ENCODE measurements at regions not wholly inside any gene's neighbourhood (a gene's known extent, or its start where the extent isn't known, plus 50 kb on each side); places are given as distances from the start of the nearest gene placed in this dataset.

DNA sequence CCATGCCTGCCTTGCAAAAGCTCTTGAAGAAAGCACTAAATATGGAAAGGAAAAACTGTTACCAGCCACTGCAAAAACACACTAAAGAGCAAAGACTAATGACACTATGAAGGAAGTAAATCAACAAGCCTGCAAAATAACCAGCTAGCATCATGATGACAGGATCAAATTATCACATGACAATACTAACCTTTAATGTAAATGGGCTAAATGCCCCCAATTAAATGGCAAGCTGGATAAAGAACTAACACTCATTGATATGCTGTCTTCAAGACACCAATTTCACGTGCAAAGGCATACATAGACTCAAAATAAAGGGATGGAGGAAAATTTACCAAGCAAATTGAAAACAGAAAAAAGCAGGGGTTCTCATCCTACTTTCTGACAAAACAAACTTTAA lies 231.8 kb upstream of the RGMB start:
- Histone ChIP-seq H3K27me3 (replicated peaks in 1 of 4; ENCODE audit: control insufficient read depth in 3 of 4, extremely low read depth in 1 of 4, insufficient read depth in 3 of 4, low read length in 3 of 4) (no peaks in the 10 kb centered on the region), H2BK120ac (replicated peaks; ENCODE audit: low read depth, low read length) (no peak overlapping the region), H2BK12ac (ENCODE audit: low read depth, low read length) (no peak overlapping the region), H3K79me2 (ENCODE audit: control insufficient read depth in 1 of 2, insufficient read depth in 2 of 2, low read length in 2 of 2) (no peaks in the 10 kb centered on the region), H3K18ac (ENCODE audit: extremely low read depth, low read length) (no peak overlapping the region), H2BK5ac (ENCODE audit: low read depth, low read length) (no peak overlapping the region), H4K91ac (replicated peaks; ENCODE audit: insufficient read length, low read length) (no peak overlapping the region), H3K23me2 (ENCODE audit: low read depth, low read length) (no peaks in the 10 kb centered on the region), H4K5ac (ENCODE audit: insufficient read length, low read depth, low read length) (no peak overlapping the region), H3K79me1 (ENCODE audit: low read depth, low read length) (no peaks in the 10 kb centered on the region), H3K27ac (ENCODE audit: low read depth, low read length) (no peak overlapping the region), H2AFZ (ENCODE audit: low read length) (no peak overlapping the region), H3K4me1 (replicated peaks in 1 of 4; ENCODE audit: control insufficient read depth in 3 of 4, insufficient read depth in 4 of 4, low read length in 3 of 4) (peaks cover 0 to 5% (median 0%) of the 10 kb centered on the region in 4 experiments; a peak in 1 of 7 replicates), H4K8ac (ENCODE audit: extremely low read depth, insufficient read depth, low read length) (no peak overlapping the region), H3K4me3 (ENCODE audit: extremely low read depth in 1 of 4, insufficient read depth in 2 of 4, low read depth in 3 of 4, low read length in 4 of 4) (no peak overlapping the region), H3K4ac (replicated peaks; ENCODE audit: insufficient read length, low read depth, low read length) (no peak overlapping the region), H3K14ac (ENCODE audit: insufficient read length) (no peak overlapping the region), H3K9me3 (ENCODE audit: insufficient read depth in 2 of 2, low read depth in 1 of 2, low read length in 1 of 2) (peaks cover 7 to 16% of the 10 kb centered on the region in 2 experiments; a peak in 3 of 4 replicates), H3K4me2 (ENCODE audit: insufficient read depth in 1 of 2, low read depth in 2 of 2, low read length in 2 of 2) (no peak overlapping the region), H3K9ac (replicated peaks in 1 of 4; ENCODE audit: extremely low read depth in 1 of 4, low read depth in 3 of 4, low read length in 3 of 4) (no peak overlapping the region), H4K20me1 (replicated peaks in 1 of 2; ENCODE audit: control insufficient read depth in 1 of 2, insufficient read depth in 2 of 2, low read length in 2 of 2) (no peaks in the 10 kb centered on the region), H2AK5ac (ENCODE audit: low read depth, low read length) (no peak overlapping the region), H3K23ac (ENCODE audit: insufficient read length) (no peak overlapping the region), H3K36me3 (ENCODE audit: control insufficient read depth in 2 of 4, insufficient read depth in 4 of 4, low read length in 3 of 4) (no peaks in the 10 kb centered on the region), H2BK20ac (ENCODE audit: low read length) (no peak overlapping the region), H3K56ac (replicated peaks; ENCODE audit: insufficient read length, low read depth, low read length) (no peak overlapping the region), H2BK15ac (ENCODE audit: low read length) (no peak overlapping the region)
- CTCF ChIA-PET (ENCODE audit: partially characterized antibody), result no interaction called here
- TF ChIP-seq CREB1 (IDR thresholded peaks at IDR 0.05) (no peak), BCL11A (IDR thresholded peaks at IDR 0.05; ENCODE audit: low read depth in 2 of 2, low read length in 2 of 2) (no peak)
- no peak for FAIRE-seq
- 0% methylated on average over 1 of the region's 1 CpG; no CpG with 5 or more reads in 1 of the 2 experiments for WGBS, 2 experiments (ENCODE audit: extremely low coverage in 1 of 2, insufficient coverage in 1 of 2, insufficient read length in 1 of 2, insufficient replicate concordance in 2 of 2, low coverage in 1 of 2, low lambda C conversion rate in 2 of 2, missing lambda C conversion rate in 1 of 2)
- POLR2A ChIA-PET (ENCODE audit: partially characterized antibody), result no interaction called here
- no peak for DNase-seq (ENCODE audit: low read depth in 1 of 2, low spot score in 2 of 2)

All from H1 (cell line).